Heart right ventricle (tissue), 16 donors: ENCODE measurements at regions not wholly inside any gene's neighbourhood (a gene's known extent, or its start where the extent isn't known, plus 50 kb on each side); places are given as distances from the start of the nearest gene placed in this dataset.

Experiments used
- ATAC-seq, 8 donors: fragments of 200-7000 bp; cut with Tn5 transposase; one replicate each; pipeline ENCODE4 v1.9.1; 2020; ENCODE audit warnings: mild to moderate bottlenecking in 8 of 8, moderate library complexity in 8 of 8, moderate number of reproducible peaks in 1 of 8
- DNase-seq, 2 donors: peaks; one replicate each; pipeline ENCODE4 v3.0.0-alpha.2; 2020
- H3K27ac ChIP-seq, 10 donors: fragments of 200-600 bp; sonication (generic) in 2 of 10; one replicate each; pipeline versions ENCODE4 v1.5.0 to v1.8.0; 2020 to 2022; ENCODE audit warnings: mild to moderate bottlenecking in 3 of 10
- H3K27me3 ChIP-seq, 7 donors: fragments of 200-600 bp; one replicate each; pipeline ENCODE4 v1.8.0; 2021 to 2022; ENCODE audit warnings: mild to moderate bottlenecking in 2 of 7
- H3K36me3 ChIP-seq, 9 donors: fragments of 200-600 bp; sonication (generic) in 1 of 9; one replicate each; pipeline versions ENCODE4 v1.5.0 to v1.8.0; 2020 to 2022; ENCODE audit warnings: mild to moderate bottlenecking in 2 of 9
- H3K4me1 ChIP-seq, 9 donors: fragments of 200-600 bp; sonication (generic) in 1 of 9; one replicate each; pipeline versions ENCODE4 v1.5.0 to v1.8.0; 2020 to 2022; ENCODE audit warnings: mild to moderate bottlenecking in 4 of 9
- H3K4me3 ChIP-seq, 10 donors: fragments of 200-600 bp; sonication (generic) in 2 of 10; one replicate each; pipeline versions ENCODE4 v1.5.0 to v1.8.0; 2020 to 2022; ENCODE audit warnings: mild to moderate bottlenecking in 7 of 10, moderate library complexity in 2 of 10
- H3K9me3 ChIP-seq, 11 donors: fragments of 200-600 bp in 10 of 11; sonication (generic) in 2 of 11; one replicate each; pipeline versions ENCODE4 v1.5.0 to v1.8.0; 2013 to 2022; ENCODE audit warnings: mild to moderate bottlenecking in 2 of 11, control low read depth in 1 of 11, moderate library complexity in 1 of 11
- WGBS, 2 donors: extraction: QIAGEN DNeasy Blood & Tissue Kit; methylation state at CpG; one replicate each; pipeline ENCODE4 v1.1.7; 2013; ENCODE audit warnings: inconsistent platforms in 1 of 2; 5-methylcytosine and 5-hydroxymethylcytosine counted together
- intact Hi-C, 10 donors: fragments of 100-400 bp; cut with DNase I; formaldehyde crosslinking; loops; one replicate each; pipeline versions ENCODE4 v1.11.1 to v1.14.2; 2022
- TF ChIP-seq, protein P1 (sequence below), 9 donors: fragments of 200-600 bp; sonication (generic) in 2 of 9; IDR thresholded peaks; one replicate each; pipeline versions ENCODE4 v1.5.0 to v1.8.0; 2021 to 2022; ENCODE audit warnings: antibody characterized with exemption in 9 of 9, mild to moderate bottlenecking in 5 of 9, moderate library complexity in 1 of 9
- donor health status: Arrhythmogenic right ventricular cardiomyopathy.
- donor health status: ischemic (EF 13 %, LVEDD 7.1; RV severe dilation, severe dysfunction).
- donor health status: healthy with polysubstance abuse.
- donor health status: DM: no; HTN: yes; CAD: no.
- donor health status: DM: no; HTN: no; CAD: no.
- donor health status: ischemic (EF 25% LVEDD 6.9; RV normal size, moderate dysfunction).
- donor health status: ischemic (EF 25% LVEDD 5.7; RV mildly dilated, moderate dysfunction).
- donor health status: healthy.
- donor health status: DM: yes; HTN: yes; CAD: no.
- donor health status: Ischemic cardiomyopathy.
- donor health status: ischemic (EF 35%, LVEDD 5.7; RV mildly dilated, moderate dysfunction).
- donor health status: nonischemic (EF 11% LVEDD 7.7; RV severe dilation, severe dysfunction).
- donor health status: DM: yes; HTN: yes; CAD: no.
- donor health status: PGD.
- donor health status: ischemic (EF 29% LVEDD 5.4; RV normal size, mild dysfunction).
- donor health status: nonischemic (EF 23%, LVEDD 6.1; RV moderate dilation, normal function).

DNA sequence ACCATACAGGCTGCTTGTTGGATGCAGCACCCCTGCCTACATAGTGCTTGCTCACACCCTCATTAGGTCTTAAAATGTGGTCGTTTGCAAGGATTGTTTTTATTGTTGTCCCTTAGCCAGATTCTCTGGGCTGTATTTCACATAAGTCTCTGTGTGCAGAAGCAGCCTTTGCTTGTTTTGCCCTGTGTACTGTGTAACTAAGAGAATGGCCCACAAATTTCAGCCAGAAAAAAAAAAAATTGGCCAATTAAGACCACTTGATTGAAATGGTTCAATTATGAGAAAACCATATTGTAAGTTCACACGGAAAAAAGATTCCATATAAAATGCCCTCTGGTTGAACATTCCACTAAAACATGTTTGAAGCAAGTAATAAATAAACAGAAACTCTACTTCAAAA, 377.1 kb upstream of the SOX11 start:
- TF ChIP-seq, protein P1, sequence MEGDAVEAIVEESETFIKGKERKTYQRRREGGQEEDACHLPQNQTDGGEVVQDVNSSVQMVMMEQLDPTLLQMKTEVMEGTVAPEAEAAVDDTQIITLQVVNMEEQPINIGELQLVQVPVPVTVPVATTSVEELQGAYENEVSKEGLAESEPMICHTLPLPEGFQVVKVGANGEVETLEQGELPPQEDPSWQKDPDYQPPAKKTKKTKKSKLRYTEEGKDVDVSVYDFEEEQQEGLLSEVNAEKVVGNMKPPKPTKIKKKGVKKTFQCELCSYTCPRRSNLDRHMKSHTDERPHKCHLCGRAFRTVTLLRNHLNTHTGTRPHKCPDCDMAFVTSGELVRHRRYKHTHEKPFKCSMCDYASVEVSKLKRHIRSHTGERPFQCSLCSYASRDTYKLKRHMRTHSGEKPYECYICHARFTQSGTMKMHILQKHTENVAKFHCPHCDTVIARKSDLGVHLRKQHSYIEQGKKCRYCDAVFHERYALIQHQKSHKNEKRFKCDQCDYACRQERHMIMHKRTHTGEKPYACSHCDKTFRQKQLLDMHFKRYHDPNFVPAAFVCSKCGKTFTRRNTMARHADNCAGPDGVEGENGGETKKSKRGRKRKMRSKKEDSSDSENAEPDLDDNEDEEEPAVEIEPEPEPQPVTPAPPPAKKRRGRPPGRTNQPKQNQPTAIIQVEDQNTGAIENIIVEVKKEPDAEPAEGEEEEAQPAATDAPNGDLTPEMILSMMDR (IDR thresholded peaks at IDR 0.05): no peak
- no peaks in the 10 kb centered on the region for H3K4me1 ChIP-seq
- H3K9me3 ChIP-seq: no peaks in the 10 kb centered on the region
- H3K4me3 ChIP-seq: no peak overlapping the region
- ATAC-seq: no peak
- intact Hi-C loops: no loop called here
- no peaks in the 10 kb centered on the region for H3K36me3 ChIP-seq
- no peak overlapping the region for H3K27ac ChIP-seq
- no peak for DNase-seq
- 22 to 73% methylated on average over 2 of the region's 2 CpGs for WGBS, 2 donors
- peaks cover 0 to 14% (median 0%) of the 10 kb centered on the region in 7 donors for H3K27me3 ChIP-seq

DNA sequence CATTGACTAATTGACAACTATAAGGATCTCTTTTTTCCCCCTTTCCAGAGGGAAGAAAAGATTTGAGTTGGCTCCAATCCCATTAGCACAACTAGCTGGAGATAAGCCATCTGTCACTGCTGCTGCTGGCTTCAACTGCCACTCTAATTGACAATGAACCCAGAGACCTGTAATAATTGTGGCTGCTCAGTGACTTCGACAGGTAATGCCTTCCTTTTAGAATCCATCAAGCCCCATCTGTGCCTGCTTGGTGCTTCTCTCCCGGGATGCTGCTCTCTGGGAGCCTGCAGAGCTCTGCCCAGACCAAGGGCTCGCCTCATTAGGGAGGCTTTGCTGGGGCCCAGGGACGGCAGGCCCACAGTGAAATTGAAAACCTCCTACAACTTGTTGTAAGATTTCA, 376.7 kb upstream of the SOX11 start:
- ATAC-seq: no peak
- Histone ChIP-seq H3K4me3 (no peak overlapping the region), H3K27me3 (peaks cover 0 to 14% (median 0%) of the 10 kb centered on the region in 7 donors), H3K9me3 (no peaks in the 10 kb centered on the region), H3K27ac (no peak overlapping the region), H3K36me3 (no peaks in the 10 kb centered on the region), H3K4me1 (no peaks in the 10 kb centered on the region)
- WGBS, 2 donors: 61 to 63% methylated on average over 4 of the region's 4 CpGs
- intact Hi-C loops: no loop called here
- TF ChIP-seq, protein P1 (IDR thresholded peaks at IDR 0.05): no peak
- DNase-seq: no peak

DNA sequence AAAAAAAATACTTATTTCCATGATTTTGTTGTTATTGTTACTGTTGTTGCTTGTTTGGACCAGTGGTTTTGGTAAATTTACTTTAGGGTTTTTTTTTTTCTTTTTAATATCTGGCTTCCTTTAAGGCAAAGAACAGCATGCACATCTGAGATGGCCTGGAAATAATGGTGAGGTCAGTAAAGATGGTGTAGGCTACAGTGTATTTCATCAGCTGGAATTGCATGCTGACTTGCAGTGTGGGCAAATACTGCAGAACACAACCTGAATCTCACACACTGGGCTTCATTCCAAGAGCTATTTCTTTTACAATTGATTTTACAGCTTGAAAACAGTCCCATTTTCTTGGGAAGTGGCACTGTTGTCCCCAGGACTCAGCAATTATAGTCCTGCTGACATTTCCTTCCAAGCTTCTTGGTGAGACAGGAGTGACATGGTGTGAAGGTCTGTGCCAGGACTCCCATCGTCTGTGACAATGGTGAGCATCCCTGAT, 376.1 kb upstream of the SOX11 start:
- WGBS, 2 donors: 61 to 73% methylated on average over 1 of the region's 1 CpG
- Histone ChIP-seq H3K4me3 (no peak overlapping the region), H3K9me3 (no peaks in the 10 kb centered on the region), H3K27ac (no peak overlapping the region), H3K27me3 (peaks cover 0 to 14% (median 0%) of the 10 kb centered on the region in 7 donors), H3K36me3 (no peaks in the 10 kb centered on the region), H3K4me1 (no peaks in the 10 kb centered on the region)
- DNase-seq (no peak), ATAC-seq (no peak)
- TF ChIP-seq, protein P1 (IDR thresholded peaks at IDR 0.05): no peak
- intact Hi-C loops: no loop called here

DNA sequence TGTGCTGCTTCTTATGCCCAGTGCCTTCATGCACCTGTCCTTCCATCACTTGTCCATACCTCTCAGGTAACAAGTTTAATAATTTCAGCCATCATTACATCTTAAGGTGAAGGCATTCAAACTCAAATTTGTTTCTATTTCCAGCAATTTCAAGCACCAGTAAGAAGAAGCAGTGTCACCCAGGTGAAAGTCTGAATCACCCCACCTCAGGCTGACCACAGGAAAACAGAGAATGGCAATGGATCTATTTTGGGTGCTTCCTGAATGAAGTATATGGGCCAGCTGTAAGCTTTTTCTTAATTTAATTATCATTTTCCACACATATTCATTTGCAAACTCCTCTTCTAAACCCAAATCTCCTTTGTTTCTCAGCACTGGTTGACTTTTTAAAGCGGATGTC, 372.7 kb upstream of the SOX11 start:
- Histone ChIP-seq H3K9me3 (no peaks in the 10 kb centered on the region), H3K36me3 (no peaks in the 10 kb centered on the region), H3K27me3 (peaks cover 0 to 7% (median 0%) of the 10 kb centered on the region in 7 donors), H3K4me3 (no peak overlapping the region), H3K4me1 (no peaks in the 10 kb centered on the region), H3K27ac (no peak overlapping the region)
- WGBS, 2 donors: 94 to 97% methylated on average over 1 of the region's 1 CpG
- TF ChIP-seq, protein P1 (IDR thresholded peaks at IDR 0.05): no peak
- intact Hi-C loops: no loop called here
- DNase-seq: no peak
- ATAC-seq: no peak
